NCI-H128 (cell line): ENCODE measurements at regions not wholly inside any gene's neighbourhood (a gene's known extent, or its start where the extent isn't known, plus 50 kb on each side); places are given as distances from the start of the nearest gene placed in this dataset.
"Not testable (repeated sequence)": the region's sequence is repeated elsewhere in the genome, so short reads cannot be mapped to it uniquely, and the experiment has no call there.

Experiments
- DNase-seq: peaks from one replicate; lab custom pipeline; 2025; ENCODE audit not compliant: unreplicated experiment; lab: John Stamatoyannopoulos, UW

GRCh38 chr20:11162026-11162775 is 488.4 kb upstream of the JAG1 start:
- DNase-seq, result no peak

- DNase-seq, result no peak
Measured at GRCh38 chr20:11165789-11166188, 492.0 kb upstream of the JAG1 start.

GRCh38 chr20:11166712-11167111 is 492.9 kb upstream of the JAG1 start:
- DNase-seq, result no peak

GRCh38 chr20:11168026-11168425 is 494.2 kb upstream of the JAG1 start:
- no peak for DNase-seq

GRCh38 chr20:11170025-11170424 is 496.2 kb upstream of the JAG1 start:
- DNase-seq, result no peak

GRCh38 chr20:11170565-11170964 is 496.8 kb upstream of the JAG1 start:
- no peak for DNase-seq

GRCh38 chr20:11172881-11173280 is 499.1 kb upstream of the JAG1 start:
- no peak for DNase-seq

GRCh38 chr20:11173916-11174315 is 500.1 kb upstream of the JAG1 start:
- no peak for DNase-seq

- no peak for DNase-seq
Measured at GRCh38 chr20:11174861-11175260, 501.1 kb upstream of the JAG1 start.

GRCh38 chr20:11176431-11176830 is 502.6 kb upstream of the JAG1 start:
- no peak for DNase-seq

GRCh38 chr20:11178946-11179654 is 505.3 kb upstream of the JAG1 start:
- DNase-seq, result no peak

- no peak for DNase-seq
Measured at GRCh38 chr20:11180186-11180585, 506.4 kb upstream of the JAG1 start.

- not testable (repeated sequence) for DNase-seq
Measured at GRCh38 chr20:11181129-11181528, 507.3 kb upstream of the JAG1 start.

GRCh38 chr20:11181966-11182365 is 508.2 kb upstream of the JAG1 start:
- no peak for DNase-seq

- no peak for DNase-seq
Measured at GRCh38 chr20:11182720-11183119, 508.9 kb upstream of the JAG1 start.

GRCh38 chr20:11186301-11187008 is 512.7 kb upstream of the JAG1 start:
- no peak for DNase-seq

- no peak for DNase-seq
Measured at GRCh38 chr20:11188843-11189603, 515.2 kb upstream of the JAG1 start.

GRCh38 chr20:11190741-11191140 is 516.9 kb upstream of the JAG1 start:
- DNase-seq, result no peak

GRCh38 chr20:11192106-11192505 is 518.3 kb upstream of the JAG1 start:
- no peak for DNase-seq

GRCh38 chr20:11193241-11193640 is 519.4 kb upstream of the JAG1 start:
- DNase-seq, result no peak

- no peak for DNase-seq
Measured at GRCh38 chr20:11195169-11195568, 521.4 kb upstream of the JAG1 start.
